Tongue (tissue), 1 donor: ENCODE measurements at regions not wholly inside any gene's neighbourhood (a gene's known extent, or its start where the extent isn't known, plus 50 kb on each side); places are given as distances from the start of the nearest gene placed in this dataset.
"Not testable (repeated sequence)": the region's sequence is repeated elsewhere in the genome, so short reads cannot be mapped to it uniquely, and the experiment has no call there.

Experiments used
- DNase-seq: peaks from one replicate; pipeline ENCODE4 v3.0.0-alpha.2; 2015

GRCh38 chr14:105938055-105938863 lies 411.9 kb downstream of the TMEM121 start:
- DNase-seq = no peak

- DNase-seq = no peak
Observed at GRCh38 chr14:105938959-105939358, 412.6 kb downstream of the TMEM121 start.

DNA sequence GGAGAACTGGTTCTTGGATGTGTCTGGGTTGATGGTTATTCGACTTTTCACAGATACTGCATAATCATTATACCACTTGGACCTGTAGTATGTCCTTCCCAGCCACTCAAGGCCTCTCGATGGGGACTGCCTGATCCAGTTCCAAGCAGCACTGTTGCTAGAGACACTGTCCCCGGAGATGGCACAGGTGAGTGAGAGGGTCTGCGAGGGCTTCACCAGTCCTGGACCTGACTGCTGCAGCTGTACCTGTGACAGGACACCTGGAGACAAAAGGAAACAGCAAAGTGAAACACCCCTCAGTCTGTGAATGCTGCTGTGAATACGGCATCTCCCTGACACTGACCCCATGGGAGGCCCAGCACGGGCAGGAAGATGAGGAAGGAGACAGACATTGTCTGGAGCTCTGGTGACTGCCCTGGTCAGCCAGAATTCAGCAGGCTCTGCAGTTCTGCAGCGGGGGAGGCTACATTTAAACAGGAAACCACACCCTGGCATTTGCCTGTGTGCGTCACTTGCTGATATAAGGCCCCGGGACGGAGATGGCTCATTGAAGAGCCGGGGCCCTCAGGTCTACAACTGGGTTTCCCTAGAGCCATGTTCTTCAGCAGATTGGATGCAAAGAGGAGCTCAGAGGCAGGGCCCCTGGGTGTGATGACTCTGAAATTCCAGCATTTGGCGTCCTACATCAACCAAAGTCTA lies 413.6 kb downstream of the TMEM121 start:
- no peak for DNase-seq

DNA sequence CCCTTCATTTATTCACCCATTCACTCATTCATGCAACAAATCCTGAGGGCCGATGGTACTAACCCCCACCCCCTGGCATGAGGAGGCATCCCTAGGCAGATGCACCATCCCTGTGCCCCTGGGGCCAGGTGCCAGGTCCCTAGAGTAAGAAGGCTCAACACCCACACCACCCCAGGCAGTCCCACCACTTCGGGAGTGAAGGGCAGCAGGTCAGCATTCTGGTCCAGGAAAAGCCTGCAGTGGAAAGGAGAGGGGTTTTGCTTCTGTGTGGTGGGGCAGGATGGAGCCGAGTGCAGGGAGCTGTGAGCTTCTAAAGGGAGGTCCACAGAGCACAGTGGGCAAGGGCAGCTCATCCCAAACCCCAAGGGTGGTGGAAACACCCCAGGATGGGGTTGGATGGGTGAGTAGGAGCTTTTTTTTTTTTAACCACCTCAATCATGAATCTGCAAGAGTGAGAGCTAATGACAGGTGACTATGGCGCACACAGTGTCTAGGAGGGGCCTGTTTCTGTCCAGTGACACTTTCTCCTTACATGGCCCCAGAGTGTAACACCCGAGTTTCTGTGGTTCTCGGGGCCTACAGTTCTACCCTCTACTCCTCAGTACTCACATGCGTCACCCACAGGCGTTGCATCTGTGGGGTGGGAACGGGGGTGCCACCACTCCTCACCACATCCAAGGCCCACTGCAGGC lies 414.3 kb downstream of the TMEM121 start:
- no peak for DNase-seq

DNA sequence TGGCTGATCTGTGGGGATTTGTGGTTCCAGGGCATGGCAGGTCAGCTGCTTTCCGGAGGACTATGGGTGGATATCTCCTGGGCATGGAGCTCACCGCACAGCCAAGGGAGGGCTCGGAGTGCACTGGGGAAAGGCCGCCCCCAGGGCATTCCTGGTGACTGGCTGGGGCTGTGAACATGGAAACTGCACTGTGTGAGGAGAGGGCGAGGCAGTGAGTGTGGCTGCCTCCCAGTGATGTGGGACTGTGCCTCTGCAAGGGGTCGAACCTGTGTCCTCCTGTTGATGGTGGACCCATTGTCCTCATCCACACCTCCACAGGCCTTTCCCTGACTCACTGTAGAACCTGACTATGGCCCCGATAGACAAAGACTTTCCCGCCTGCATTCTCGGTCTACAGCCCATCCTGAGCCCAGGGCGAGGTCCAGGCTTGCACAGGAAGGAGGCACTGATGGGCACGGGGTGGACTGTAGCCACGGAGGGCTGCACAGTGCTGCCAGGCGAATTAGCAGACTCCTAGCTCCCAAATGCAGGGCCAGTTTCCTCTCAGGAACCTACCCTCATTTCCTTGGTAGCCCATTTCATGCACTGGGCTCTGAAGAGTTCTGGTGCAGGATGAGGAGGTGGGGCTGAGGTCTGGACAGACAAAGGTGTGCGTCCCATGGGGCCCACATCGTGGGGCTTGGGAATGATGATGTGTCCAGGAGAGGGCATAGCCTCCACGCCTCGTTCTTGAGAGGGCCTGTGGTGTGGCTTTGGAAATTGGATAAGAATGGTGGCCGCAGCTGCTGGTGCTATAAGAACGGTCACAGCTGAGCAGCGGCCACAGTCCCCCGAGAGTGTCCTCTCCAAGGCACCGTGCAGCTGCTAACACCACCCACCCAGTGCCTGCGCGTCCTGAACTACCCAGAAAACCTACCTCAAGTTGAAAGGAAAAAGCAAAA lies 415.1 kb downstream of the TMEM121 start:
- DNase-seq = no peak

DNA sequence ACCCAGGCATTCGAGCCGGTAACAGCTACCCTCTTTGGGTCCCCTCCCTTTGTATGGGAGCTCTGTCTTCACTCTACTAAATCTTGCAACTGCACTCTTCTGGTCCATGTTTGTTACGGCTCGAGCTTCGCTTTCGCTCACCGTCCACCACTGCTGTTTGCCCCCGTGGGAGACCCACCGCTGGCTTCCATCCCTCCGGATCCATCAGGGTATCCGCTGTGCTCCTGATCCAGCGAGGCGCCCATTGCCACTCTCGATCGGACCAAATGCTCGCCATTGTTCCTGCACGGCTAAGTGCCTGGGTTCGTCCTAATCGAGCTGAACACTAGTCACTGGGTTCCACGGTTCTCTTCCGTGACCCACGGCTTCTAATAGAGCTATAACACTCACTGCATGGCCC lies 416.3 kb downstream of the TMEM121 start:
- DNase-seq = not testable (repeated sequence)

GRCh38 chr14:105943973-105944602 lies 417.7 kb downstream of the TMEM121 start:
- no peak for DNase-seq

DNA sequence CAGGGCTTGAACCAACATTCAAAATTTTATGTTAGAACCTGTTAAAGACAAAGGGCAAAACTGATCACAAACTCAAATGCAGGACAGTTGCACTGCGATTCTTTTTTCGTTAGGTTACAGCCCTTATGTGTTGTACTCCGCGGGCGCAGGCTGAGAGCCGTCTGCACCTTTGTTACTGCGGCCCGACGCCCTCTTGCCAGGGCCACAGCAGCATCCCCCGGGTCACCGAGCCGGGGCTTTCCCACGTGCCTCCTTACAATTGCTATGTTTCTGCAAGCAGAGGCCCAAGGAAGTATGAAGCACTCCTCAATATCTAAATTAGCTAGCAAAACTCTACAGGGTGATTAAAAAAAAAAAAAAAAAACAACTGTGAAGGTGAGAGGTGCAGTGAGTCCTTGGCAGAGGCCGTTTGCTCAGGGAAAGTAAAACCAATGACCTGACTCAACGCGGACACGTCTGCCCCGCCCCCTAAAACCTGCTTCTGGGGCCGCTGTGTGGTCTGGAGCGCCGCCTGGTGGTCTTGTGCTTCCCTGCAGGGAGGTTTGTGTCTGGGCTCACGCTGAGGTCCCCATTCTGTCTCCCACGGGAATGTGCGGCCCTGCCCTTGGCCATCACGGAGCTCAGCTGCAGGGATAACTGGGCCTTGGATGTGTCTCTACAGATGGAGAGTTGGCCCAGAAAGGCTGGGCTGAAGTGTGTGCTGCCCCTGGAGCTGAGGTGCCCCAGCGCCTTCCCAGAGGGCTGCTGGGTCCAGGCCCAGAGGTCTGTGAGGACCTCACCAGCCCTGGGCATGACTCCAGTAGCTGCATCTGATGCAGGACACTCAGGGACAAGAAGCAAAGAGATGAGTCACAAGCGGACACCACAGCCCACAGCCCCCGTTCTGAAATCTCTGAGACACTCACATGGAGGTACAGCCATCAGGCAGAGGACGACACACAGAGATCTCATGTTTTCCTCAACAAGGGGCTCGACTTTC lies 418.5 kb downstream of the TMEM121 start:
- DNase-seq = no peak

- no peak for DNase-seq
Observed at GRCh38 chr14:105945896-105946295, 419.5 kb downstream of the TMEM121 start.

GRCh38 chr14:105947599-105947998 lies 421.2 kb downstream of the TMEM121 start:
- no peak for DNase-seq

GRCh38 chr14:105948955-105949354 lies 422.6 kb downstream of the TMEM121 start:
- not testable (repeated sequence) for DNase-seq

DNA sequence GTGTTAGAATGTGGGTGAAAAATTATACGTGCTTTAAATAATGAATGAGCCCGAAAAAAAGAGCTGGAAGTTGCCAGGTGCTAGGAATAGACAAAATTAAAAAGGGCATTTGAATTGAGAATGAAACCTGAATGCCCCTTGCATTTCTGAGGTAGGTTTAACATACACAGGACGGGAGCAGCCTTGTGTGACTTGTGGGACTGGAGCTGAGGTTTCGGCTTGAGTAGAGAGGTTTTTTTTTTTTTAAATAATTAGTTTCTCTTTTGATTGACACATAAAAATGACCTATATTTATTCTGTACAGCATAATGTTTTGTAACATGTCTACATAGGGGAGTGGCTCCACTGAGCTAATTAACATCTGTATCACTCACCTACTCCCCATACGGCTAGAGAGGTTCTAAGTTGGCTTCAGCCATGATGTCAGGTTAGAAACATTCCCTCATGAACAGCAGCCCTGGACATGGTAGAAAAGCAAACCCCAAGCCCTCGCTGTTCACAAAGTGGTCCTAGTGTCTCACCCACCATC lies 424.0 kb downstream of the TMEM121 start:
- DNase-seq = not testable (repeated sequence)

- DNase-seq = no peak
Observed at GRCh38 chr14:105951399-105951798, 425.0 kb downstream of the TMEM121 start.

- no peak for DNase-seq
Observed at GRCh38 chr14:105952222-105952621, 425.8 kb downstream of the TMEM121 start.

GRCh38 chr14:105952826-105953225 lies 426.4 kb downstream of the TMEM121 start:
- DNase-seq = no peak

GRCh38 chr14:105961625-105962024 lies 435.2 kb downstream of the TMEM121 start:
- DNase-seq = not testable (repeated sequence)

DNA sequence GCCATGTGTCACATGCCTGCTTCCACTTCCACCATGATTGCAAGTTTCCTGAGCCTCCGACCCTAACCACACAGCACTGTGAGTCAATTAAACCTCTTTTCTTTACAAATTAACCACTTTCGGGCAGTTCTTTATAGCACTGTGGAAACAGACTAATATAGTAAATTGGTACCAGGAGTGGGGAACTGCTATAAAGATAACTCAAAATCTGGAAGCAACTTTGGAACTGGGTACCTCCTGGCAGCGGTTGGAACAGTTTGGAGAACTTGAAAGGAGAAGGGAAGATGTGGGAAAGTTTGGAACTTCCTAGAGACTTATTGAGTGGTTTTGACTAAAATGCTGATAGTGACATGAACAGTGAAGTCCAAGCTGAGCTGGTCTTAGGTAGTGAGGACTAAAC lies 436.1 kb downstream of the TMEM121 start:
- DNase-seq = no peak

GRCh38 chr14:105968291-105968690 lies 441.9 kb downstream of the TMEM121 start:
- DNase-seq = no peak

GRCh38 chr14:105969026-105969425 lies 442.6 kb downstream of the TMEM121 start:
- DNase-seq = not testable (repeated sequence)

- DNase-seq = not testable (repeated sequence)
Observed at GRCh38 chr14:105970821-105971220, 444.4 kb downstream of the TMEM121 start.
